ENCODE measurements at regions not wholly inside any gene's neighbourhood (a gene's known extent, or its start where the extent isn't known, plus 50 kb on each side); places are given as distances from the start of the nearest gene placed in this dataset.

DNA sequence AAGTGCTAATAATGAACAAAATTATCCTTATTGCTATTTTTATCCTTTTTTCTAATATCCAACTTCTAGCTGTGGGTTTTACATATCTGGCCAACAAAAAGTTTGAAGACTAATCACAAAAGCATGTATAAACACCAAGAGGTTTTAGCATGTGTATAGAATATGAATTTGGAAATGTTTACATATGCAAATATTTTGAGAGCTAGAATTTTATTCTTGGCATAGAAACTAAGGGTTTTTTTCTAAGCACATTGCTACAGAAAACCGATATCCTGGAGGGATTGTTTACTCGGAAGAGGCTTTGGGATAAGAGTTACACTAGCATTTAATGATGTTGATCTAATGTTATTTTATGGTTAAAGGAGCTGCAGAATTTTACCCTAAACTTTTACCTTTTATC, 392.1 kb downstream of the EFNB2 start:
- Histone ChIP-seq H3K27me3 (ENCODE audit: low read depth) (no peaks in the 10 kb centered on the region), H3K9me3 (replicated peaks) (no peaks in the 10 kb centered on the region), H3K4me1 (no peaks in the 10 kb centered on the region), H3K27ac (replicated peaks) (no peak overlapping the region), H3K4me3 (no peak overlapping the region), H3K36me3 (no peaks in the 10 kb centered on the region)
- TF ChIP-seq, protein P1, sequence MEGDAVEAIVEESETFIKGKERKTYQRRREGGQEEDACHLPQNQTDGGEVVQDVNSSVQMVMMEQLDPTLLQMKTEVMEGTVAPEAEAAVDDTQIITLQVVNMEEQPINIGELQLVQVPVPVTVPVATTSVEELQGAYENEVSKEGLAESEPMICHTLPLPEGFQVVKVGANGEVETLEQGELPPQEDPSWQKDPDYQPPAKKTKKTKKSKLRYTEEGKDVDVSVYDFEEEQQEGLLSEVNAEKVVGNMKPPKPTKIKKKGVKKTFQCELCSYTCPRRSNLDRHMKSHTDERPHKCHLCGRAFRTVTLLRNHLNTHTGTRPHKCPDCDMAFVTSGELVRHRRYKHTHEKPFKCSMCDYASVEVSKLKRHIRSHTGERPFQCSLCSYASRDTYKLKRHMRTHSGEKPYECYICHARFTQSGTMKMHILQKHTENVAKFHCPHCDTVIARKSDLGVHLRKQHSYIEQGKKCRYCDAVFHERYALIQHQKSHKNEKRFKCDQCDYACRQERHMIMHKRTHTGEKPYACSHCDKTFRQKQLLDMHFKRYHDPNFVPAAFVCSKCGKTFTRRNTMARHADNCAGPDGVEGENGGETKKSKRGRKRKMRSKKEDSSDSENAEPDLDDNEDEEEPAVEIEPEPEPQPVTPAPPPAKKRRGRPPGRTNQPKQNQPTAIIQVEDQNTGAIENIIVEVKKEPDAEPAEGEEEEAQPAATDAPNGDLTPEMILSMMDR (IDR thresholded peaks at IDR 0.05; ENCODE audit: borderline replicate concordance) = no peak
- no peak for DNase-seq
- intact Hi-C loops (cut with micrococcal nuclease) = no loop called here

DNA sequence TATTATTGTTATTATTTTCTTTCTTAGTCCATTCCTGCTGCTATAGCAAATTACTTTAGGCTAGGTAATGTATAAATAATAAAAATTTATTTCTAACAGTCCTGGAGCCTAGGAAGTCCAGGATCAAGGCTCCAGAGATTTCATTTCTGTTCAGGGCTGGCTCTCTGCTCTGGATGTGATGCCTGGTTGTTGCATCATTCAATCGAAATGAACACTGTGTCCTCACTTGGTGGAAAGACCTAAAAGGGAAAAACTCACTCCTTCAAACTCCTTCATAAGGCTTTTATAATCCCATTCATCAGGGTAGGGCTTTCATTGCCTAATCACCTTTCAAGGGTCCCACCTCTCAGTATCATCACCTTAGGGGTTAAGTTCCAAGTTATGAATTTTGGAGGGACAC, 395.0 kb downstream of the EFNB2 start:
- H3K4me3 ChIP-seq = no peak overlapping the region
- H3K36me3 ChIP-seq = no peaks in the 10 kb centered on the region
- H3K27me3 ChIP-seq (ENCODE audit: low read depth) = no peaks in the 10 kb centered on the region
- no peak for DNase-seq
- intact Hi-C loops (cut with micrococcal nuclease) = no loop called here
- H3K9me3 ChIP-seq (replicated peaks) = peaks cover 8% of the 10 kb centered on the region
- no peaks in the 10 kb centered on the region for H3K4me1 ChIP-seq
- TF ChIP-seq, protein P1 (IDR thresholded peaks at IDR 0.05; ENCODE audit: borderline replicate concordance) = no peak
- H3K27ac ChIP-seq (replicated peaks) = no peak overlapping the region

DNA sequence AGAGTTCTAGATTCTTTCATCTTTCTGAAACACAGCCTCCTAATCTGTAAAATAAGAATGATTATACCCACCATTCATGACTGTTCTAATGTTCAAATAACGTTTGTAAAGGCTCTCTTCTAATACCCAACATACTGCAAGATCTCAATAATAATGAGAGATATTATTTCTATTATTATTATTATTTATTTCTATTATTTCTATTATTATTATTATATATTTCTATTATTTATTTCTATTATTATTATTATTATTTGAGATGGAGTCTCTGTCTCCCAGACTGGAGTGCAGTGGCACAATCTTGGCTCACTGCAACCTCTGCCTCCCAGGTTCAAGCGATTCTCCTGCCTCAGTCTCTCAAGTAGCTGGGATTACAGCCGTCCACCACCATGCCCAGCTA, 395.5 kb downstream of the EFNB2 start:
- no peaks in the 10 kb centered on the region for H3K4me1 ChIP-seq
- peaks cover 8% of the 10 kb centered on the region for H3K9me3 ChIP-seq (replicated peaks)
- DNase-seq = no peak
- TF ChIP-seq, protein P1 (IDR thresholded peaks at IDR 0.05; ENCODE audit: borderline replicate concordance) = no peak
- H3K4me3 ChIP-seq = no peak overlapping the region
- H3K36me3 ChIP-seq = no peaks in the 10 kb centered on the region
- intact Hi-C loops (cut with micrococcal nuclease) = no loop called here
- H3K27me3 ChIP-seq (ENCODE audit: low read depth) = no peaks in the 10 kb centered on the region
- H3K27ac ChIP-seq (replicated peaks) = no peak overlapping the region

DNA sequence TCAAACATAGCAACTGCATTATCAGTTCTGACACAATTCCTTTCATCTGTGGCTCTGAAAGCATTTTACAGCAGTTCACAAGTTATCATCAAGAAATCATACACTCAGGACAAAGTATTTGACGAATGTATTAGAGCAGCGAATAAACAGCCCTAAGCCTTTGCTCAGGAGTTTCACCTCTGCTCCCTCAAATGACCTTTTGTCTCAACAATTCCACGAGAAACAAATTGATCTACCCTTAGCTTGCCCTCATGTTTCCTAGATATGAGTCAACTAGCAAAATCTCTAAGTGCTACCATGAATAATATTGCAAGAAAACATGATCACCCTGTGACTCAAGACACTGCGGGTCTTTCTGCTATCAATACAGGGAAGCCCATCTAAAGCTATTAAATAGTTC, 396.1 kb downstream of the EFNB2 start:
- TF ChIP-seq, protein P1 (IDR thresholded peaks at IDR 0.05; ENCODE audit: borderline replicate concordance) = no peak
- intact Hi-C loops (cut with micrococcal nuclease) = no loop called here
- H3K9me3 ChIP-seq (replicated peaks) = peaks cover 8% of the 10 kb centered on the region

DNA sequence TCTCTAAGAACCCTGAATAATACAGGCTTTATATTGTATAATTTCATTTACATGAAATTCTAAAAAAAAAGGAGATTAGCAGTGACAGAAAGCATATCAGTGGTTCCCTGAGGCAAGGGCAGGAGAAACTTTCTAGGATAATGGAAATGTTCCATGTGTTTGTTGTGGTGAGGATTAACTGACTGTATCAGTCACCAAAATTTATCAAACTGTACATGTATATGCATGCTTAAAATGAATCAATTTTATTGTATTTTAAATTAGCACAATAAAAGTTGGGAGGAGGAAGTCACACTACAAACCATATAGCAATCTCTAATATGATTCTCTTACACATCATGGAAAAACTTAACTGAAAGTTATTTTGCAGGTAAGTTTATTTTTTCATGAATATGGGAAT, 396.8 kb downstream of the EFNB2 start:
- H3K36me3 ChIP-seq = no peaks in the 10 kb centered on the region
- no peak overlapping the region for H3K4me3 ChIP-seq
- intact Hi-C loops (cut with micrococcal nuclease) = no loop called here
- no peaks in the 10 kb centered on the region for H3K4me1 ChIP-seq
- TF ChIP-seq, protein P1 (IDR thresholded peaks at IDR 0.05; ENCODE audit: borderline replicate concordance) = no peak
- H3K27ac ChIP-seq (replicated peaks) = no peak overlapping the region
- no peaks in the 10 kb centered on the region for H3K27me3 ChIP-seq (ENCODE audit: low read depth)
- DNase-seq = no peak
- H3K9me3 ChIP-seq (replicated peaks) = peaks cover 10% of the 10 kb centered on the region

More for the DNA sequence above, 396.1 kb downstream of the EFNB2 start:
- Histone ChIP-seq H3K27ac (replicated peaks) (no peak overlapping the region), H3K4me3 (no peak overlapping the region), H3K27me3 (ENCODE audit: low read depth) (no peaks in the 10 kb centered on the region), H3K4me1 (no peaks in the 10 kb centered on the region), H3K36me3 (no peaks in the 10 kb centered on the region)
- no peak for DNase-seq

DNA sequence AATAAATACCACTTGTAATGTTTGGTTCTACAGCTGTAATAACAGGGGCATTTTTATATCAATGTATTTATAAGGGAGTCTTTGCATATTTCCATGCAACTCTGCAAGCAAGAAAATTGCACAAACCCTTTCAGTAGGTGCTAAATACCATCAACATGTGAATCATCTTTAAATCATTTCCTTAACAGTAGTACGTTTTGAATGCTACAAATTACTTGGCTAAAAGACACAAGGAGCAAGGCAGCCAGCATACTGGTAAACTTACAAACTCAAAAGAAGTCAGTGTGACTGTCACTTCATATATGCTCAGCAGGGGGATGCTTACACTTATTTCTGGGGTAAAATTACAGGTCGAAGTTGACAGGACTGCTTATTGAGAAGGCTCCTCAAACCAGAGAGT, 402.4 kb downstream of the EFNB2 start:
- intact Hi-C loops (cut with micrococcal nuclease) = no loop called here

More for the DNA sequence above, 402.4 kb downstream of the EFNB2 start:
- DNase-seq = no peak
- Histone ChIP-seq H3K27me3 (ENCODE audit: low read depth) (no peaks in the 10 kb centered on the region), H3K4me1 (no peaks in the 10 kb centered on the region), H3K36me3 (no peaks in the 10 kb centered on the region), H3K4me3 (no peak overlapping the region), H3K27ac (replicated peaks) (no peak overlapping the region), H3K9me3 (replicated peaks) (peaks cover 15% of the 10 kb centered on the region)
- TF ChIP-seq, protein P1 (IDR thresholded peaks at IDR 0.05; ENCODE audit: borderline replicate concordance) = no peak
